ENCODE measurements at regions not wholly inside any gene's neighbourhood (a gene's known extent, or its start where the extent isn't known, plus 50 kb on each side); places are given as distances from the start of the nearest gene placed in this dataset.

- TF ChIP-seq CTCF (IDR thresholded peaks at IDR 0.05) (no peak), POLR2A (IDR thresholded peaks at IDR 0.05) (no peak)
These were observed 970.0 kb upstream of the POT1 start for GRCh38 chr7:125899577-125899976.

Data from adrenal gland (tissue), 5 donors.